H9 (cell line): ENCODE measurements at regions not wholly inside any gene's neighbourhood (a gene's known extent, or its start where the extent isn't known, plus 50 kb on each side); places are given as distances from the start of the nearest gene placed in this dataset.

Experiments used
- DNase-seq: peaks from one replicate; pipeline ENCODE4 v3.0.0-alpha.2; 2017
- H2AFZ ChIP-seq: one replicate; pipeline ENCODE4 v1.6.1; 2013; ENCODE audit warnings: mild to moderate bottlenecking, low read length, control low read depth, moderate library complexity
- H2AK5ac ChIP-seq: 2 replicates; pipeline ENCODE4 v1.6.1; 2013; ENCODE audit warnings: low read length, control low read depth, mixed read lengths; ENCODE audit not compliant: insufficient read length
- H2BK120ac ChIP-seq: one replicate; pipeline ENCODE4 v1.6.1; 2013; ENCODE audit warnings: low read depth, mild to moderate bottlenecking, low read length, control low read depth, inconsistent platforms; ENCODE audit not compliant: poor library complexity, severe bottlenecking
- H2BK12ac ChIP-seq: 2 replicates; pipeline ENCODE4 v1.6.1; 2013; ENCODE audit warnings: low read length, control low read depth, mixed read lengths, low read depth; ENCODE audit not compliant: insufficient read length
- H2BK15ac ChIP-seq: 2 replicates; pipeline ENCODE4 v1.6.1; 2013; ENCODE audit warnings: low read depth, low read length, control low read depth
- H2BK20ac ChIP-seq: one replicate; pipeline ENCODE4 v1.6.1; 2013; ENCODE audit warnings: low read depth, mild to moderate bottlenecking, low read length, control low read depth, inconsistent platforms; ENCODE audit not compliant: poor library complexity, severe bottlenecking
- H2BK5ac ChIP-seq: 2 replicates; pipeline ENCODE4 v1.6.1; 2013; ENCODE audit warnings: low read length, control low read depth, mixed read lengths; ENCODE audit not compliant: insufficient read length
- H3K14ac ChIP-seq: 2 replicates; pipeline ENCODE4 v1.6.1; 2013; ENCODE audit warnings: low read length, control low read depth; ENCODE audit not compliant: insufficient read depth
- H3K18ac ChIP-seq: 2 replicates; pipeline ENCODE4 v1.6.1; 2013; ENCODE audit warnings: low read depth, mild to moderate bottlenecking, mixed read lengths, low read length, control low read depth; ENCODE audit not compliant: insufficient read length
- H3K23ac ChIP-seq: 2 replicates; pipeline ENCODE4 v1.6.1; 2013; ENCODE audit warnings: low read length, control low read depth, mixed read lengths, low read depth; ENCODE audit not compliant: insufficient read length
- H3K23me2 ChIP-seq: 2 replicates; pipeline ENCODE4 v1.6.1; 2013; ENCODE audit warnings: low read depth, mild to moderate bottlenecking, mixed read lengths, low read length, control low read depth; ENCODE audit not compliant: insufficient read length, poor library complexity, severe bottlenecking
- H3K27ac ChIP-seq: 2 replicates; pipeline ENCODE4 v1.5.1; 2013; ENCODE audit warnings: low read length, control low read depth, mixed read lengths, low read depth; ENCODE audit not compliant: insufficient read length
- H3K27me3 ChIP-seq: 2 replicates; pipeline ENCODE4 v1.6.1; 2013; ENCODE audit warnings: low read length, control low read depth, inconsistent platforms; ENCODE audit not compliant: insufficient read depth
- H3K4ac ChIP-seq: 2 replicates; pipeline ENCODE4 v1.6.1; 2013; ENCODE audit warnings: low read depth, mild to moderate bottlenecking, control low read depth, inconsistent platforms, low read length, moderate library complexity
- H3K4me1 ChIP-seq: 2 replicates; pipeline ENCODE4 v1.6.1; 2013; ENCODE audit warnings: low read length, control low read depth, inconsistent platforms; ENCODE audit not compliant: insufficient read depth
- H3K4me2 ChIP-seq: 2 replicates; pipeline ENCODE4 v1.6.1; 2013; ENCODE audit warnings: low read length, control low read depth, mixed read lengths; ENCODE audit not compliant: insufficient read length, insufficient read depth
- H3K56ac ChIP-seq: 2 replicates; pipeline ENCODE4 v1.6.1; 2013; ENCODE audit warnings: low read depth, mild to moderate bottlenecking, mixed read lengths, low read length, control low read depth; ENCODE audit not compliant: insufficient read length
- H3K79me1 ChIP-seq: 2 replicates; pipeline ENCODE4 v1.6.1; 2013; ENCODE audit warnings: low read depth, mild to moderate bottlenecking, moderate library complexity, low read length, control low read depth, inconsistent platforms; ENCODE audit not compliant: insufficient read depth, poor library complexity, severe bottlenecking
- H3K79me2 ChIP-seq: 2 replicates; pipeline ENCODE4 v1.6.1; 2013; ENCODE audit warnings: low read length, control low read depth, inconsistent platforms; ENCODE audit not compliant: insufficient read depth
- H3K9ac ChIP-seq: 2 replicates; pipeline ENCODE4 v1.6.1; 2013; ENCODE audit warnings: low read length, control low read depth, mixed read lengths; ENCODE audit not compliant: insufficient read length; ENCODE audit errors: extremely low read depth
- H3K9me3 ChIP-seq: one replicate; pipeline ENCODE4 v1.6.1; 2013; ENCODE audit warnings: low read depth, low read length, inconsistent platforms; ENCODE audit not compliant: control insufficient read depth
- H3T11ph ChIP-seq: one replicate; pipeline ENCODE4 v1.6.1; 2013; ENCODE audit warnings: mild to moderate bottlenecking, low read length, control low read depth, inconsistent platforms
- H4K20me1 ChIP-seq: one replicate; pipeline ENCODE4 v1.6.1; 2013; ENCODE audit not compliant: control insufficient read depth, insufficient read length, insufficient read depth
- H4K5ac ChIP-seq: 2 replicates; pipeline ENCODE4 v1.6.1; 2013; ENCODE audit warnings: low read depth, mild to moderate bottlenecking, mixed read lengths, low read length, control low read depth; ENCODE audit not compliant: insufficient read length
- H4K8ac ChIP-seq: replicated peaks from 2 replicates; pipeline ENCODE4 v1.6.1; 2013; ENCODE audit warnings: low read length, control low read depth, mixed read lengths, low read depth; ENCODE audit not compliant: insufficient read length
- H4K91ac ChIP-seq: 2 replicates; pipeline ENCODE4 v1.6.1; 2013; ENCODE audit warnings: low read depth, mild to moderate bottlenecking, moderate library complexity, mixed read lengths, low read length, control low read depth; ENCODE audit not compliant: insufficient read length
- H3K27ac Mint-ChIP-seq, 3 experiments: 2 replicates in 2 of 3; 3 replicates in 1 of 3; pipeline ENCODE4 v1.8.0; 2020 to 2021; ENCODE audit warnings: mixed read lengths in 3 of 3, mild to moderate bottlenecking in 1 of 3, moderate library complexity in 1 of 3
- H3K27me3 Mint-ChIP-seq: 2 replicates; pipeline ENCODE4 v1.8.0; 2021; ENCODE audit warnings: low read depth, mild to moderate bottlenecking, moderate library complexity, mixed read lengths
- H3K36me3 Mint-ChIP-seq, 3 experiments: 2 replicates in 2 of 3; 3 replicates in 1 of 3; pipeline ENCODE4 v1.8.0; 2020 to 2021; ENCODE audit warnings: low read depth in 3 of 3, mixed read lengths in 3 of 3; ENCODE audit not compliant: insufficient read depth in 1 of 3
- H3K4me1 Mint-ChIP-seq, 2 experiments: 2 replicates each; pipeline ENCODE4 v1.8.0; 2020; ENCODE audit warnings: mixed read lengths in 2 of 2
- H3K4me3 Mint-ChIP-seq, 2 experiments: 2 replicates in 1 of 2; 3 replicates in 1 of 2; pipeline ENCODE4 v1.8.0; 2020 to 2021; ENCODE audit warnings: mild to moderate bottlenecking in 2 of 2, mixed read lengths in 2 of 2, moderate library complexity in 1 of 2
- H3K9me3 Mint-ChIP-seq, 2 experiments: 2 replicates in 1 of 2; 3 replicates in 1 of 2; pipeline ENCODE4 v1.8.0; 2020; ENCODE audit warnings: mild to moderate bottlenecking in 2 of 2, mixed read lengths in 2 of 2, moderate library complexity in 1 of 2
- CTCF ChIP-seq: fragments of 200-600 bp; sonication (generic); conservative IDR thresholded peaks from 3 replicates; pipeline ENCODE4 v1.8.0; 2021; ENCODE audit warnings: antibody characterized with exemption, mild to moderate bottlenecking
- WGBS: extraction: QIAGEN DNeasy Blood & Tissue Kit; methylation state at CpG from one replicate; pipeline ENCODE4 v1.1.7; 2013; ENCODE audit warnings: missing lambda C conversion rate, low lambda C conversion rate, mixed read lengths; ENCODE audit not compliant: insufficient read length; ENCODE audit errors: extremely low coverage; 5-methylcytosine and 5-hydroxymethylcytosine counted together

- no peak overlapping the region for H4K91ac ChIP-seq
- no peaks in the 10 kb centered on the region for H3K79me1 ChIP-seq
- H3K23ac ChIP-seq = no peak overlapping the region
- no peak overlapping the region for H3K27ac Mint-ChIP-seq
- H3K79me2 ChIP-seq = no peaks in the 10 kb centered on the region
- H2AK5ac ChIP-seq = no peak overlapping the region
- no peak overlapping the region for H3K56ac ChIP-seq
- no peak overlapping the region for H2BK5ac ChIP-seq
- no peak overlapping the region for H2BK20ac ChIP-seq
- H3K23me2 ChIP-seq = no peaks in the 10 kb centered on the region
- H3K9ac ChIP-seq = no peak overlapping the region
- no peak overlapping the region for H2BK120ac ChIP-seq
- no peak overlapping the region for H3K4me3 Mint-ChIP-seq
- peaks cover 0 to 6% (median 0%) of the 10 kb centered on the region in 3 experiments; a peak in 3 of 7 replicates for H3K36me3 Mint-ChIP-seq
- H3T11ph ChIP-seq = no peak overlapping the region
- no peaks in the 10 kb centered on the region for H4K20me1 ChIP-seq
- H2AFZ ChIP-seq = no peak overlapping the region
- H3K27me3 Mint-ChIP-seq = no peaks in the 10 kb centered on the region
- WGBS = no CpG with 5 or more reads among the region's 4 CpGs
- DNase-seq = no peak
- peaks cover 9 to 10% of the 10 kb centered on the region in 2 experiments for H3K4me1 Mint-ChIP-seq
- H4K5ac ChIP-seq = no peak overlapping the region
- H3K18ac ChIP-seq = no peak overlapping the region
- H3K27ac ChIP-seq = no peak overlapping the region
- no peak overlapping the region for H3K4ac ChIP-seq
- H2BK15ac ChIP-seq = no peak overlapping the region
- no peak overlapping the region for H2BK12ac ChIP-seq
- H4K8ac ChIP-seq = no peak overlapping the region
- TF ChIP-seq CTCF = no peak
- no peaks in the 10 kb centered on the region for H3K27me3 ChIP-seq
- no peaks in the 10 kb centered on the region for H3K9me3 ChIP-seq
- H3K14ac ChIP-seq = no peak overlapping the region
- peaks cover 0 to 2% of the 10 kb centered on the region in 2 experiments; a peak in 1 of 5 replicates for H3K9me3 Mint-ChIP-seq
- H3K4me2 ChIP-seq = no peak overlapping the region
- no peaks in the 10 kb centered on the region for H3K4me1 ChIP-seq
Observed at GRCh38 chr18:72075040-72075439, 469.1 kb downstream of the CBLN2 start.
